ENCODE measurements at regions not wholly inside any gene's neighbourhood (a gene's known extent, or its start where the extent isn't known, plus 50 kb on each side); places are given as distances from the start of the nearest gene placed in this dataset.

GRCh38 chrX:96052078-96052477, 632.6 kb upstream of the DIAPH2 start:
- no peak for DNase-seq
- Mint-ChIP-seq H3K4me3 (no peak overlapping the region), H3K27me3 (ENCODE audit: insufficient read depth) (no peaks in the 10 kb centered on the region), H3K4me1 (peaks cover 2% of the 10 kb centered on the region), H3K27ac (no peak overlapping the region), H3K9me3 (peaks cover 11% of the 10 kb centered on the region), H3K36me3 (ENCODE audit: low read depth) (peaks cover 4% of the 10 kb centered on the region)
- Histone ChIP-seq H3K4me3 (ENCODE audit: low read length) (no peak overlapping the region), H3K36me3 (ENCODE audit: control insufficient read depth, insufficient read depth, low read length) (no peaks in the 10 kb centered on the region), H3K4me1 (ENCODE audit: control insufficient read depth, insufficient read depth, low read length) (no peaks in the 10 kb centered on the region), H3K27me3 (ENCODE audit: control insufficient read depth, insufficient read depth, low read length, poor library complexity, severe bottlenecking) (no peaks in the 10 kb centered on the region), H3K27ac (ENCODE audit: low read depth, low read length) (no peak overlapping the region), H3K9me3 (ENCODE audit: control insufficient read depth, low read length) (no peaks in the 10 kb centered on the region), H3K9ac (ENCODE audit: extremely low read depth, low read length, poor library complexity, severe bottlenecking) (no peak overlapping the region)
- 90% methylated on average over 1 of the region's 2 CpGs; no CpG with 5 or more reads in 1 of the 2 experiments for WGBS, 2 experiments (ENCODE audit: insufficient coverage in 1 of 2, insufficient read length in 1 of 2)
- no peak for TF ChIP-seq CTCF (conservative IDR thresholded peaks at IDR 0.05)

GRCh38 chrX:96081891-96082290, 602.8 kb upstream of the DIAPH2 start:
- Mint-ChIP-seq H3K36me3 (ENCODE audit: low read depth) (no peaks in the 10 kb centered on the region), H3K27ac (no peak overlapping the region), H3K9me3 (peaks cover 11% of the 10 kb centered on the region), H3K4me1 (peaks cover 5% of the 10 kb centered on the region), H3K4me3 (no peak overlapping the region), H3K27me3 (ENCODE audit: insufficient read depth) (no peaks in the 10 kb centered on the region)
- DNase-seq = no peak
- H3K4me1 ChIP-seq (ENCODE audit: control insufficient read depth, insufficient read depth, low read length) = no peaks in the 10 kb centered on the region
- H3K36me3 ChIP-seq (ENCODE audit: control insufficient read depth, insufficient read depth, low read length) = no peaks in the 10 kb centered on the region
- no peaks in the 10 kb centered on the region for H3K9me3 ChIP-seq (ENCODE audit: control insufficient read depth, low read length)
- H3K27ac ChIP-seq (ENCODE audit: low read depth, low read length) = no peak overlapping the region
- no peaks in the 10 kb centered on the region for H3K27me3 ChIP-seq (ENCODE audit: control insufficient read depth, insufficient read depth, low read length, poor library complexity, severe bottlenecking)
- TF ChIP-seq CTCF (conservative IDR thresholded peaks at IDR 0.05) = no peak
- no peak overlapping the region for H3K9ac ChIP-seq (ENCODE audit: extremely low read depth, low read length, poor library complexity, severe bottlenecking)
- H3K4me3 ChIP-seq (ENCODE audit: low read length) = no peak overlapping the region

GRCh38 chrX:96094616-96095015, 590.0 kb upstream of the DIAPH2 start:
- Histone ChIP-seq H3K27me3 (ENCODE audit: control insufficient read depth, insufficient read depth, low read length, poor library complexity, severe bottlenecking) (no peaks in the 10 kb centered on the region), H3K9ac (ENCODE audit: extremely low read depth, low read length, poor library complexity, severe bottlenecking) (no peak overlapping the region), H3K4me3 (ENCODE audit: low read length) (no peak overlapping the region), H3K27ac (ENCODE audit: low read depth, low read length) (no peak overlapping the region), H3K4me1 (ENCODE audit: control insufficient read depth, insufficient read depth, low read length) (no peaks in the 10 kb centered on the region), H3K36me3 (ENCODE audit: control insufficient read depth, insufficient read depth, low read length) (no peaks in the 10 kb centered on the region), H3K9me3 (ENCODE audit: control insufficient read depth, low read length) (no peaks in the 10 kb centered on the region)
- Mint-ChIP-seq H3K9me3 (peaks cover 6% of the 10 kb centered on the region), H3K27me3 (ENCODE audit: insufficient read depth) (no peaks in the 10 kb centered on the region), H3K27ac (no peak overlapping the region), H3K4me3 (no peak overlapping the region), H3K4me1 (peaks cover 6% of the 10 kb centered on the region), H3K36me3 (ENCODE audit: low read depth) (no peaks in the 10 kb centered on the region)
- 86% methylated on average over 4 of the region's 5 CpGs; no CpG with 5 or more reads in 1 of the 2 experiments for WGBS, 2 experiments (ENCODE audit: insufficient coverage in 1 of 2, insufficient read length in 1 of 2)
- DNase-seq = no peak
- TF ChIP-seq CTCF (conservative IDR thresholded peaks at IDR 0.05) = no peak
